Parathyroid adenoma (tissue), 2 donors: ENCODE measurements at regions not wholly inside any gene's neighbourhood (a gene's known extent, or its start where the extent isn't known, plus 50 kb on each side); places are given as distances from the start of the nearest gene placed in this dataset.
A peak's percentile ranks its signal among the peaks of the same experiment; 100 is the strongest.

ENCODE experiments used
- H2AFZ ChIP-seq: fragments of 300-600 bp; sonication (generic); one replicate; pipeline ENCODE4 v1.7.0; 2017; ENCODE audit warnings: antibody characterized with exemption, mild to moderate bottlenecking
- H3K27ac ChIP-seq: fragments of 300-600 bp; sonication (generic); one replicate; pipeline ENCODE4 v1.7.0; 2017
- H3K27me3 ChIP-seq: fragments of 300-600 bp; sonication (generic); one replicate; pipeline ENCODE4 v1.7.0; 2017; ENCODE audit warnings: low read length; ENCODE audit not compliant: control insufficient read depth, insufficient read depth
- H3K36me3 ChIP-seq: fragments of 300-600 bp; sonication (generic); one replicate; pipeline ENCODE4 v1.7.0; 2017; ENCODE audit warnings: low read length; ENCODE audit not compliant: control insufficient read depth, insufficient read depth
- H3K4me1 ChIP-seq: fragments of 300-600 bp; sonication (generic); one replicate; pipeline ENCODE4 v1.7.0; 2017; ENCODE audit warnings: control low read depth
- H3K4me2 ChIP-seq: fragments of 300-600 bp; sonication (generic); one replicate; pipeline ENCODE4 v1.7.0; 2017; ENCODE audit warnings: low read length
- H3K4me3 ChIP-seq: fragments of 300-600 bp; sonication (generic); one replicate; pipeline ENCODE4 v1.7.0; 2017; ENCODE audit warnings: low read depth, low read length
- H3K79me2 ChIP-seq: fragments of 300-600 bp; sonication (generic); one replicate; pipeline ENCODE4 v1.7.0; 2017; ENCODE audit warnings: control low read depth
- H3K9ac ChIP-seq: fragments of 300-600 bp; sonication (generic); one replicate; pipeline ENCODE4 v1.7.0; 2017; ENCODE audit warnings: mild to moderate bottlenecking
- H3K9me3 ChIP-seq: fragments of 300-600 bp; sonication (generic); one replicate; pipeline ENCODE4 v1.7.0; 2017; ENCODE audit warnings: low read length; ENCODE audit not compliant: control insufficient read depth
- TF ChIP-seq, protein P1 (sequence below): fragments of 300-600 bp; sonication (generic); IDR thresholded peaks from one replicate; pipeline ENCODE4 v1.7.0; 2017; ENCODE audit warnings: antibody characterized with exemption, mild to moderate bottlenecking
- donor health status: primary hyperparathyroidism.

DNA sequence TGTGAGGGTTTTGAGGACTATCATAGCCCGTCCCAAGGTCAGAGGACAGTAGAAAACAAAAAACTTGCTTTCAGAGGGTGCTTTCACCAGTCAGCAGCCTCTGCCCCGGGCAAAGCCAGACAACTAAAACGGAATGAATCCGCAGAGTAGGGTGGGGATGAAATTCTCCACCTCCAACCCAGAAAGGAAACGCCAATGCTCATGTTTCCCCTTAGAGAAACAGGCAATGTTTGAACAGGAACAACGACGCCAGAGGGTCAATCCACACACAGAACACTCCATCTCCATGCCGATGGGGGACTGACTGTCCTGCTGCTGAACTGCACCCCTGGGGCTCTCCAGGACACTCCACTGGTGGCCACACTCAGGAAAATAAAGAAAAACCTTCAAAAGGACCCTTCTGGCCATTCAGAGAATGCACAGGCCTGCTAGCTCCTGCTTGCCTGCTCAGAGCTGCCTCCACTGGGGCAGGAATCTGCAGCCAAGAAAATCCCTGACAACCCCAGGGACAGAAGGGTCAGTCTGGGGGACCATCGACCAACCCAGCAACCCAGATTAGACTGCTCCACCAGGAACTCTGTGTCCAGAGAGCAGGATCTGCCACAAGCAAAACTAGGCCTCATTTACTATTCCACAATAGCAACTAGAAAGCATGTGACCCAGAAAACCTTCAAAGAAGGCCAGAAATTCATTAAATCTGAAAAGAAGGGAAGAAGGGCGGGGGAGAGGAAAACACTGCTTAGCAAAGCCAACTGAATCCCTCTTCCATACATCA is 116.0 kb downstream of the TOMM20 start:
- H3K27me3 ChIP-seq, result no peaks in the 10 kb centered on the region
- H3K4me1 ChIP-seq, result peaks cover 2% of the 10 kb centered on the region
- no peaks in the 10 kb centered on the region for H3K36me3 ChIP-seq
- H3K4me3 ChIP-seq, result no peak overlapping the region
- H3K9me3 ChIP-seq, result no peaks in the 10 kb centered on the region
- H3K27ac ChIP-seq, result peak overlapping the region; percentile 43
- H2AFZ ChIP-seq, result peak overlapping the region; percentile 75
- H3K4me2 ChIP-seq, result no peak overlapping the region
- no peak overlapping the region for H3K9ac ChIP-seq
- TF ChIP-seq, protein P1, sequence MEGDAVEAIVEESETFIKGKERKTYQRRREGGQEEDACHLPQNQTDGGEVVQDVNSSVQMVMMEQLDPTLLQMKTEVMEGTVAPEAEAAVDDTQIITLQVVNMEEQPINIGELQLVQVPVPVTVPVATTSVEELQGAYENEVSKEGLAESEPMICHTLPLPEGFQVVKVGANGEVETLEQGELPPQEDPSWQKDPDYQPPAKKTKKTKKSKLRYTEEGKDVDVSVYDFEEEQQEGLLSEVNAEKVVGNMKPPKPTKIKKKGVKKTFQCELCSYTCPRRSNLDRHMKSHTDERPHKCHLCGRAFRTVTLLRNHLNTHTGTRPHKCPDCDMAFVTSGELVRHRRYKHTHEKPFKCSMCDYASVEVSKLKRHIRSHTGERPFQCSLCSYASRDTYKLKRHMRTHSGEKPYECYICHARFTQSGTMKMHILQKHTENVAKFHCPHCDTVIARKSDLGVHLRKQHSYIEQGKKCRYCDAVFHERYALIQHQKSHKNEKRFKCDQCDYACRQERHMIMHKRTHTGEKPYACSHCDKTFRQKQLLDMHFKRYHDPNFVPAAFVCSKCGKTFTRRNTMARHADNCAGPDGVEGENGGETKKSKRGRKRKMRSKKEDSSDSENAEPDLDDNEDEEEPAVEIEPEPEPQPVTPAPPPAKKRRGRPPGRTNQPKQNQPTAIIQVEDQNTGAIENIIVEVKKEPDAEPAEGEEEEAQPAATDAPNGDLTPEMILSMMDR, result no peak
- H3K79me2 ChIP-seq, result no peaks in the 10 kb centered on the region

DNA sequence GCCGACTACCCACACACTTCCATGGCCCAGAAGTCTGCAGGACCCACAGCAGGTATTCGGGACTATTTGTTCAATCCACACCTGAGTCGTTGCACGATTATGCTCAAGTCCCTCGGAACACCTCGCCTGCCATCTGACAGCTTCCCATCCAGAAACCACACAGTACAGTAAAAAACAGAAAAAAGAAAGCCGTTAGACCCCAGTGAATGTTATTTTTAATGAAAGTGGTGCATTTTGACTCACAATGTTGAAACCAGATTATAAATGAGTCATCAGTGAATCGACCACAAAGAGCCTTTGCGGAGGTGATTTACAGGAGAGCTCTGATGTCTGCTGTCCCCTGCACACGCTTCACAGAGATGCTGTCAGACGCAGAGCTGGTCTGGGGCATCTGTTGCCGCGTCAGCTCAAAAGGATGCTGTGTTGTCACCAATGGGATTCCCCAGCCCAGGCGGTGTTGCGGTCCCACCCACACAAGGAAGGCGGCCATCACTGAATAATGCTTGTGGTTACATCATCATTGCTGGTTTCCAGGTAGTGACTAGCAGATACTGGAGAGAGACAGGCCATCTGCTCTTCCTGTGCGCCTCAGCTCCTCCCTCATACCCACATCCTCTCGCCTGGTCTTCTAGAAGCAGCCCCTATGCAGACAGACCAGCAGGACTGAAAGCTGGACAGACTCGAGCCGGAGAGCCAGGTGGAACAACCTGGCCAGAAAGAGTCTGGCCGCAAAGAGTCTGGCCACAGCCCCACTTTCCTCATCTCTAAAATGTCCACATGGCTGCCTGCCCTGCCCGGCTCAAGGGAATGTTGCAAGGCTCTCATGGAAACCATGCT is 116.8 kb downstream of the TOMM20 start:
- TF ChIP-seq, protein P1, result no peak
- Histone ChIP-seq H3K9me3 (no peaks in the 10 kb centered on the region), H3K4me1 (peaks cover 2% of the 10 kb centered on the region), H3K27ac (peak overlapping the region; percentile 43), H3K27me3 (no peaks in the 10 kb centered on the region), H3K79me2 (no peaks in the 10 kb centered on the region), H2AFZ (peak overlapping the region; percentile 75), H3K4me3 (no peak overlapping the region), H3K9ac (no peak overlapping the region), H3K36me3 (no peaks in the 10 kb centered on the region), H3K4me2 (no peak overlapping the region)

DNA sequence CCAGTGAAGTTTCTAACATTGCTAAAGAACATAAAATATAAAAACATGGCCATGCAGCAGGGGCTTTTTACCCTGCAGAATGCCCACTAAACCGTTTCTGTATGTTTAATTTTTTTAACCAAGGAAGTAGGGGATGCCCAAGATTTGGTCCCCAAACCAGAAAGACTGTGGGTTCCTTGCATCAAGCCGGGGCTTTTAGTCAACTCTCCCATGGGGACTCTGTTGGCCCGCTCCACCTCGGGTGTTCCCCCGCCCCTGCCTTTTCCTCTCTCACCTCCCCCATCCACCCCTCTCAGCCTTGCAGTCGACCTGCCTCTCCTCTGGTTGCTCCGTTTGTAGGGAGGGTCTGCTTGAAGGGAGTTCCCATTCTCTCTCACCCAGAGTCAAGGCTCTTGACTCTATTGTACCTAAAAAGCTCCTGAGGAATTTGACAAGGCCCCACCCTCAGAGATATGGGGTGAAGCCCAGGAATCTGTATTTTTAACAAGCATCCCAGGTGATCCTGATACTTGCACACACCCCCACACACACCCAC is 117.5 kb downstream of the TOMM20 start:
- Histone ChIP-seq H3K4me2 (no peak overlapping the region), H3K36me3 (no peaks in the 10 kb centered on the region), H2AFZ (no peak overlapping the region), H3K9me3 (no peaks in the 10 kb centered on the region), H3K9ac (no peak overlapping the region), H3K4me1 (peaks cover 2% of the 10 kb centered on the region), H3K4me3 (no peak overlapping the region), H3K27ac (no peak overlapping the region), H3K79me2 (no peaks in the 10 kb centered on the region), H3K27me3 (no peaks in the 10 kb centered on the region)
- TF ChIP-seq, protein P1, result no peak

DNA sequence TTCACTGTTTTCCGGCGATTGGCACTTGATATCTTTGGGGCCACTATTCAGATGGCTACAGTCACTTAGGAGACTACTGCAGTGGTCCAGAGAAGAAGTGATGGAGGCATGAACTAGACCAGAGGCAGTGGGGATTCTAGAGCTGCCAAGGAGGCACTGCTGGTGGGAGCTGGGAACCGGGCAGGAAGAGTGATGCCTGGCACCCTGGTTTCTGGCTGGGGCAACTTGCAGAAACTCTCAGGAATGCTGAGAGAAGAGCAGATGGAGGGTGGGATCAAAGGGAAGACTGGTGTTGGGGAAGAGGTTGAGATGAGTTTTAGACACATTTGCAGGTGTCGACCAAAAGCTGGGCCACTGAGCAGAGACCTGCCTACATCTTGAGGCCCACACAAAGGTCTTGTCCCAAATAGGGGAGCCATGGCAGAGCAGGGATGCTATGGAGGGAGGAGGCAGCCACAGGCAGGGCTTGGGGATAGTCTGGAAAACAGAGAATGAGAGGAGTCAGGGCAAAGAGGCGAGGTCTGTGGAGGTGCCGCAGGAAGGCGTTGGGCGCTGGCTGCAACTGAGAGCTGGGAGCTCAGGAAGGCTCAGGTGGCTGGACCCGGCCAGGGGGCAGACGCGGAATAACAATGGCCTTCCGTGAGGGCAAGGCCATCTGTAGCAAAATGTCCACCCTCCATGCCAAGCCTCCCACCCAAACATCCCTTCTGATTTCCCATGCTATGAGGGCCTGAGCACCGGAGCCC is 118.9 kb downstream of the TOMM20 start:
- Histone ChIP-seq H3K9ac (no peak overlapping the region), H3K4me1 (peaks cover 2% of the 10 kb centered on the region), H3K27ac (no peak overlapping the region), H3K9me3 (no peaks in the 10 kb centered on the region), H3K36me3 (no peaks in the 10 kb centered on the region), H3K4me2 (no peak overlapping the region), H2AFZ (no peak overlapping the region), H3K27me3 (no peaks in the 10 kb centered on the region), H3K79me2 (no peaks in the 10 kb centered on the region), H3K4me3 (no peak overlapping the region)
- TF ChIP-seq, protein P1, result no peak
